ENCODE measurements at regions not wholly inside any gene's neighbourhood (a gene's known extent, or its start where the extent isn't known, plus 50 kb on each side); places are given as distances from the start of the nearest gene placed in this dataset.

DNA sequence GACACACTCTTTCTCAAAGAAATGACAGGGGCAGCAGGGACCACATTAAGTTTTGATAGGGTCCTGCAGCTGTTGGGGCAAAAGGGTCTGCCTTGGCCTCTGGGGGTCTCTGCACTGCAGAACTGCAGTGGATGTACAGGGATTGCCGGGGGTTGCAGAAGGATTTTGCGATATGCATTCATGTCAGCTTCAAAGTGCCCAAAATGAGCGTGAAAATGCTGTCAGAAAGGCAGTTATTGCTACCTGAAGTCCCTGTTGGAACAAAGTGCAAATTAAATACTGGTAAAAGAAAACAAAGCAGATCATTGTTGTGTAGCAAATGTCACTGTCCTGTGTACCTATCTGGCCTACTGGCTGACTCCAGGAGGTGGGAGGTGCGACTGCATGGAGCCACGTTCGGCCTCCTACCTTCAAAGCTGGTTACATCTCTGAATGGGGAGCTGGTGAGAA is 78.8 kb upstream of the MAP4K3 start:
- intact Hi-C loops (cut with DNase I), result no loop called here
- Histone ChIP-seq H3K36me3 (ENCODE audit: control insufficient read depth in 2 of 3, insufficient read depth in 3 of 3, low read length in 3 of 3) (no peaks in the 10 kb centered on the region), H3K9me3 (ENCODE audit: control insufficient read depth in 2 of 3, insufficient read depth in 1 of 3, low read length in 3 of 3) (no peaks in the 10 kb centered on the region), H3K27ac (ENCODE audit: low read depth in 2 of 2, low read length in 2 of 2) (peak overlapping the region; percentile 62 to 69), H3K27me3 (ENCODE audit: control insufficient read depth, insufficient read depth, low read length) (no peaks in the 10 kb centered on the region), H3K9ac (ENCODE audit: low read length in 3 of 3) (peak overlapping the region in 1 of 3 donors; percentile 28), H3K4me1 (ENCODE audit: control insufficient read depth in 2 of 3, insufficient read depth in 2 of 3, low read depth in 1 of 3, low read length in 3 of 3) (peaks cover 11 to 60% (median 48%) of the 10 kb centered on the region in 3 donors), H3K4me3 (ENCODE audit: low read length in 3 of 3) (no peak overlapping the region)
- FAIRE-seq, result no peak
- TF ChIP-seq, protein P1, sequence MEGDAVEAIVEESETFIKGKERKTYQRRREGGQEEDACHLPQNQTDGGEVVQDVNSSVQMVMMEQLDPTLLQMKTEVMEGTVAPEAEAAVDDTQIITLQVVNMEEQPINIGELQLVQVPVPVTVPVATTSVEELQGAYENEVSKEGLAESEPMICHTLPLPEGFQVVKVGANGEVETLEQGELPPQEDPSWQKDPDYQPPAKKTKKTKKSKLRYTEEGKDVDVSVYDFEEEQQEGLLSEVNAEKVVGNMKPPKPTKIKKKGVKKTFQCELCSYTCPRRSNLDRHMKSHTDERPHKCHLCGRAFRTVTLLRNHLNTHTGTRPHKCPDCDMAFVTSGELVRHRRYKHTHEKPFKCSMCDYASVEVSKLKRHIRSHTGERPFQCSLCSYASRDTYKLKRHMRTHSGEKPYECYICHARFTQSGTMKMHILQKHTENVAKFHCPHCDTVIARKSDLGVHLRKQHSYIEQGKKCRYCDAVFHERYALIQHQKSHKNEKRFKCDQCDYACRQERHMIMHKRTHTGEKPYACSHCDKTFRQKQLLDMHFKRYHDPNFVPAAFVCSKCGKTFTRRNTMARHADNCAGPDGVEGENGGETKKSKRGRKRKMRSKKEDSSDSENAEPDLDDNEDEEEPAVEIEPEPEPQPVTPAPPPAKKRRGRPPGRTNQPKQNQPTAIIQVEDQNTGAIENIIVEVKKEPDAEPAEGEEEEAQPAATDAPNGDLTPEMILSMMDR (IDR thresholded peaks at IDR 0.05; ENCODE audit: borderline replicate concordance, extremely low read depth, insufficient read depth), result no peak
- DNase-seq, result no peak

DNA sequence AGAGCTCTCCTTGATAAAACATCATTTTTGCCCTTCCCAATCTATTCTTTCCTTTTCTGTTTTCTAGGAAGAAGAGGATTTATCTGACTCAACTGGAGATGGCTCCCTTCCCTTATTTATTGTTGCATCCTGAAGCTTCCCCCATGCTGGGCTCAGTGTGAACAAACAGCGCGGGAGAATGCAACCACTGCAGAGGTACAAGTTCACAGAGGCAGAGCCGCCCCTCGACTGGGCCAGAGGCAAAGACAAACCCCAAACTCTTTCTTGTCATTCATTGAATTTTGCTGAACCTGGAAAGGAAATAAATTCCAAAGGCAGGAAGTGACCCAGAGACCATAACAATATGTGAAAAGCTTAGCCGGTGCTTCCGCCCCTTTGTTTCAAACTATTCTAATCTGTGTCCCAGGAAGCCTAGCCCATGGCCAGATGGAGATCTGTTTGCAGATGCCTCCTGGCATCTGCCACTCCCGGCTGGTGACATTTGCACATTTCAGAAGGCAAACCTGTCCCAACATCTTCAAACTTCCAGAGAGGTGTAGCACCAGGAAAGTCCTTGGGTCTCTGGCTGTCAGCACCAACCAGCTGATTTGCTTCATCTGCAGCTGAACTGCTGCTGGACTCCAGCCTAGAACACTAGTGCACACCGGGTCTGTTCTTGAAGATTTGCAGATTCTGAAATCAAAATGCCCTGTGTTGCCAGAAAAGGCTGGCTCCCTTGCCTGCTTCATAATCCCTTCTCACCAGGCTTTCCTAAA is 79.4 kb upstream of the MAP4K3 start:
- Histone ChIP-seq H3K27me3 (ENCODE audit: control insufficient read depth, insufficient read depth, low read length) (no peaks in the 10 kb centered on the region), H3K36me3 (ENCODE audit: control insufficient read depth in 2 of 3, insufficient read depth in 3 of 3, low read length in 3 of 3) (no peaks in the 10 kb centered on the region), H3K9ac (ENCODE audit: low read length in 3 of 3) (peak overlapping the region in 1 of 3 donors; percentile 28), H3K9me3 (ENCODE audit: control insufficient read depth in 2 of 3, insufficient read depth in 1 of 3, low read length in 3 of 3) (peaks cover 0 to 4% (median 0%) of the 10 kb centered on the region in 3 donors), H3K27ac (ENCODE audit: low read depth in 2 of 2, low read length in 2 of 2) (peak overlapping the region; percentile 40 to 52), H3K4me3 (ENCODE audit: low read length in 3 of 3) (no peak overlapping the region), H3K4me1 (ENCODE audit: control insufficient read depth in 2 of 3, insufficient read depth in 2 of 3, low read depth in 1 of 3, low read length in 3 of 3) (peaks cover 8 to 58% (median 42%) of the 10 kb centered on the region in 3 donors)
- TF ChIP-seq, protein P1 (IDR thresholded peaks at IDR 0.05; ENCODE audit: borderline replicate concordance, extremely low read depth, insufficient read depth), result no peak
- DNase-seq (peak in 2 of 5 donors; percentile 42 to 67), FAIRE-seq (no peak)
- intact Hi-C loops (cut with DNase I), result no loop called here

DNA sequence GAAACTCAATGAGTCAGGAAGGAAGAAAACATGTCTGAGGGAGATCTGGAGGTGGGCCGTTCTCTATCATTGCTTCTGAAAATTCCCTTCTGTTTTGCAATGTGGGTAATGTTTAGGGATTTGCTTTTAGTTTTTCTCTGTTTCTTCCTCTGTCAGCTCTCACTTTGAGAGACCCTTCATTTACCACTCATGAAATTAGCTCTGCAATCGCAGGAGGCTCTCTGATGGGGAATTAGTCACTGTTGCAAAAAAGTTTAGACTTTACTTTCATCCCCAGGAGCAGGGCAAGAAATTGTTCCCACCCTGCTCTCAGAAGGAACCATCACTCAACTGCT is 80.0 kb upstream of the MAP4K3 start:
- Histone ChIP-seq H3K27ac (ENCODE audit: low read depth in 2 of 2, low read length in 2 of 2) (peak overlapping the region; percentile 40 to 52), H3K27me3 (ENCODE audit: control insufficient read depth, insufficient read depth, low read length) (no peaks in the 10 kb centered on the region), H3K9ac (ENCODE audit: low read length in 3 of 3) (peak overlapping the region in 1 of 3 donors; percentile 13), H3K4me3 (ENCODE audit: low read length in 3 of 3) (no peak overlapping the region), H3K9me3 (ENCODE audit: control insufficient read depth in 2 of 3, insufficient read depth in 1 of 3, low read length in 3 of 3) (peaks cover 0 to 9% (median 0%) of the 10 kb centered on the region in 3 donors), H3K36me3 (ENCODE audit: control insufficient read depth in 2 of 3, insufficient read depth in 3 of 3, low read length in 3 of 3) (no peaks in the 10 kb centered on the region), H3K4me1 (ENCODE audit: control insufficient read depth in 2 of 3, insufficient read depth in 2 of 3, low read depth in 1 of 3, low read length in 3 of 3) (peaks cover 4 to 55% (median 41%) of the 10 kb centered on the region in 3 donors)
- no peak for FAIRE-seq
- DNase-seq, result no peak
- TF ChIP-seq, protein P1 (IDR thresholded peaks at IDR 0.05; ENCODE audit: borderline replicate concordance, extremely low read depth, insufficient read depth), result no peak
- intact Hi-C loops (cut with DNase I), result no loop called here

Data from kidney (tissue), 13 donors.